Right renal cortex interstitium (tissue), 3 donors: ENCODE measurements at regions not wholly inside any gene's neighbourhood (a gene's known extent, or its start where the extent isn't known, plus 50 kb on each side); places are given as distances from the start of the nearest gene placed in this dataset.

Source experiments
- DNase-seq, 3 donors: peaks; one replicate each; pipeline ENCODE4 v3.0.0-alpha.2; 2013; ENCODE audit warnings: low read depth in 3 of 3, low spot score in 2 of 3

GRCh38 chr13:63044589-63045313, 1629.1 kb upstream of the PCDH20 start:
- DNase-seq: no peak

DNA sequence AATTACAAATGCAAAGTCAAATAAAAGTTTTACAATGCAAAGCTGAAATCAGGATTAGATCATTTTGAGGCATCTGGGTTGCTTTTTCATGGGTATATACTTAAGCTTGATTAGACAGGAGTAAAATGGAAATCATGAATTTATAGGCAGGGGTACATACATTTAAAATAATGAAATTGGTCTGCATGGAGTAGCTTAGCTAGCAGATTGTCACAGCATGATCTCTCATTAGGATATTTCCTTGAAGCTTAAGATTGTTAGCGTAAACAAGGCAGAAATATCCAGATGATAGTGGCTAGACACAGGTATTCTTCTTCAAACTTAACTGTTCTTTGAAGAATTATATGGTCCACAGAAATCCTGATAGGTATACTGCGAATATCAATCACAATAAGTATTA, 1627.0 kb upstream of the PCDH20 start:
- no peak for DNase-seq

DNA sequence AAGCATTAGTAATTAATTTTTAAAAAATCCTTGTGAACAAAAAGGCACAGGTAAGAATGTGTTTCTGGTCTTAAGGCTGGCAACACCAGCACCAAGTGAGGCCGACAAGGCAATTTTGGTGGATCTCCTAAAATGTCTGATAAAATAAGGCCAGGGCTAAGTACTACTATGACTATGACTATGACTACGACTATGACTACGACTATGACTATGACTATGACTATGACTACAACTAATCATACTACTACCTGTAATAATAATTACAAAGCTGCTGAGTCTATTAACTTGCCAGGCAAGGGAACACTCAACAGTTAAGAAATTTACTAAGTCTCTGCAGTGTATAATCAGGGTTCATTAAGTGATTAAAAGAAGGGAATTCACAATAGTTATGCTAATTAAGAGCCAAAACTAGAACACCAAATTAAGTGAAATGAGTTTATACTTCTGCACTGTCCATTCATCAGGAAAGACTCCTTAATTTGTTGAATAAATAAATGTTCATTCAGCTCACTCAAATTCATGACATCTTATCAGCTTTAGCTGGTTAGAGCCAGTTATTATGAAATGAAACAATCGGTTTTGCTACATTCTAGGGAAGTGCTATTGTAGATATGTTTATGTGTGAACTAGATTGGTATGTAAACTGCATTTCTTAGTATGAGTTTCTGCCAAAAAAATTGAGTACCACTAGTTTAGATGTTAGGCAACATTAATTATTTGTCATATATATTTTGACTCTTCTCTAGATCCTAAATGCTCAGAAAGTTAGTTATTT, 1626.2 kb upstream of the PCDH20 start:
- no peak for DNase-seq

DNA sequence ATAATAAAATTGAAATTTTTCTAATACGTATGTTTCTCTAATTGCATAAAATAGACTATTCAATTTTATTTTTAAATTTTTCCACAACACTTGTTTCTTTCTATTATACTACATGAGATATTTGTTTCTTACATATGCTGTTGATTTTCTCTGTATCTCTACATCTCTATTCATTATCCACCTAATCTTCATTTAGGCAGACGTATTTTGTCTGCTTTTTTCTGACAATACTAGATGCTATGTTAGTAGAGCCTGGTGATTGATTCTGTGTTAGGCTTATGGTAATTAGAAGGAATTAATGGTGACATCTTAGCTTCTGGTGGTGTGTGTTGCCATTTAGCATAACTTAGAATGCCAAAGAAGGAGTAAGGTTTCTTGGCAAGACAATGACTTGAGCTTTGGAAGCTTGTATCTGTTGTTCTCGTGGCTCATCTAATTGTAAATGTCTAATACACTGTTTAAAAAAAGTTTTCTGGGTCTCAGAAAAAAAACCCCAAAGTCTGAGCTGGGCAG, 1610.7 kb upstream of the PCDH20 start:
- DNase-seq: no peak

DNA sequence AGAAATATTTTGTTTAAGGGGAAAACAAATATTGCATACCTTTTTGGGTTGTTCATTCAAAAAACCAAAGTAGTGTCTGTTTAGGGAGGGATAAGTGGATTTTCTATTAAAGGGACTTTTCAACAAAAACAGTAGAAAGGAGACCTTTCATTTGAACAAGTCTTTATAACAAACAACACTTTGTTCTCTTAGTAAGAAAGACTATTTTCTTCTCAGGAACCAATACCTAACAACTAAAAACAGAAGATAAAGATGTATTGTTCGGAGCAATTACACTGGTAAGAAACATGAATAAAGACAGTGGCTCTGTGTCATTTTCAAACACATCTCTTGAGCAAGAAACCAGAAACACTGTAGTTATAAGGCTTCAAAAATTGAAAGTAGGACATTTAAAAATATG, 1610.1 kb upstream of the PCDH20 start:
- no peak for DNase-seq

GRCh38 chr13:63024458-63024857, 1608.8 kb upstream of the PCDH20 start:
- no peak for DNase-seq

GRCh38 chr13:63011996-63012395, 1596.3 kb upstream of the PCDH20 start:
- DNase-seq: no peak

- no peak for DNase-seq
These were observed 1594.5 kb upstream of the PCDH20 start for GRCh38 chr13:63010072-63010658.

- no peak for DNase-seq
These were observed 1590.0 kb upstream of the PCDH20 start for GRCh38 chr13:63005625-63006024.

DNA sequence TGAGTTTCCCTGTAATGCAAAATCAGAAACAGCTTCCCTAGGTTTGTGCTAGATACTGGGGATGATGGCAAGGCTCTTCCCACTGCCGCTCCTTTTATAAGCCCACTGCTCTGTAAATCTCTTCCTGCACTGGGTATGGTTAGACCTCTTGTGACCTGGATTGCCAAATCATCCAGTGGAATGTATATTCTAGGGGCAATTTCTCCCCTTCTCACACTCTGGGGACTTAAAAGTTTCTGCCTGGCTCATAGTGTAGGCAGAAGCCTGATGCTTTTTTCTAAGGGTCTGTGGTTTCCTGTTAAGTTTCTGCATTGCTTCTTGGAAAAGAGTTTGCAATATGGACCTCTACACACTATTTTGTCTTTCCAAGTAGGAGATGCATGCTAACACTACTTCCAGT, 1582.0 kb upstream of the PCDH20 start:
- DNase-seq: no peak

DNA sequence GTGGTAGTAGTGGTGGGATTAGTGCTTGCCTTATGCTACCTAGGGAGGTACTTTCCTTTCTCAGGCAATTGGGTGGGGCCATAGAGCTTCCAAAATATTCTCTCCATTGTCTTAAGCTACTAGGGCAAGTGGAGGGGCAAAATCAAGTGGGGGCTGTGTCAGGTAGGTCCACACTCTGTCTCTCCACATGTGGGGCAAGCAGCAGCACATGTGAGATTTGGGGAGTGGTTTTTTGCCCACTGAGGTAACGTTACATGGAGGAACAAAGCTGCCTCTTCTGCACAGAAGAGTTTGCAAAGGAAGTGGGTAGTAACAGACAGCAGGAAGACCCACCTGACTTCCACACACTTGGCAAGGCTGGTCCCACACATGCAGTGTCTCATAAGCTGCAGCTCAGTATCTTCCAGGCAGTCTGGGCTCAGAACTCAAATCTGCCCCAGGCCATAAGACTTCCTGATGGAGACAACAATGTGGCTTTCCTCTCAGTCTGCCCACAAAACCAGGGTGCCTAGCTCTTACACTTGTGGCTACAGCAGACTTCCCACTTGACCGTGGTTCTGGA, 1581.5 kb upstream of the PCDH20 start:
- no peak for DNase-seq

DNA sequence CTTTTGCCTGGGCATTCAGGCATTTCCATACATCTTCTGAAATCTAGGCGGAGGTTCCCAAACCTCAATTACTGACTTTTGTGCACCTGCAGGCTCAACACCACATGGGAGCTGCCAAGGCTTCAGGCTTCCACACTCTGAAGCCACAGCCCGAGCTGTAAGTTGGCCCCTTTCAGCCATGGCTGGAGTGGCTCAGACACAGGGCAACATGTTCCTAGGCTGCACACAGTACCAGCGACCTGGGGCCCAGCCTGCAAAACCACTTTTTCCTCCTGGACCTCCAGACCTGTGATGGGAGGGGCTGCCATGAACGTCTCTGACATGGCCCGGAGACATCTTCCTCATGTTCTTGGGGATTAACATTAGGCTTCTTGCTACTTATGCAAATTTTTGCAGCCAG, 1558.2 kb upstream of the PCDH20 start:
- no peak for DNase-seq

- no peak for DNase-seq
These were observed 1548.9 kb upstream of the PCDH20 start for GRCh38 chr13:62964522-62964921.

- no peak for DNase-seq
These were observed 1545.1 kb upstream of the PCDH20 start for GRCh38 chr13:62960723-62961122.

GRCh38 chr13:62933809-62934208, 1518.2 kb upstream of the PCDH20 start:
- DNase-seq: no peak

GRCh38 chr13:62932256-62932883, 1516.7 kb upstream of the PCDH20 start:
- DNase-seq: no peak

DNA sequence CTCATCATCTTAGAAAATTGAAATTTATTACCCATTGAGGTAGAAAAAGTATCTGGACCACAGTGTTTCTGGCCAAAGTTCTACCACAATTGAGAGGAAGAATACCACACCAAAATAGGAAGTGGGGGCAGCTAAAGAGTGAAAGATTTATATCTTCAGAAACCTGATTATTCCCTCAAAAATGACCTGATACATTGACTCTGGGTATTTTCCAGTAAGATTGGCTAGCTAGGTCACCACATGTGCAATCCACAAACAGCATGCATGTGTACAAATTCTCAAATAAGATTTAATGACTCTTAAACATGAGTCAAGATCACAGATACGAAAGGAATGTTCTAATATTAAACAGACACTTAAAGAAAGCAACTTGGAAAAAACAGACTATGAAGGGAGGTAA, 1516.2 kb upstream of the PCDH20 start:
- DNase-seq: no peak

DNA sequence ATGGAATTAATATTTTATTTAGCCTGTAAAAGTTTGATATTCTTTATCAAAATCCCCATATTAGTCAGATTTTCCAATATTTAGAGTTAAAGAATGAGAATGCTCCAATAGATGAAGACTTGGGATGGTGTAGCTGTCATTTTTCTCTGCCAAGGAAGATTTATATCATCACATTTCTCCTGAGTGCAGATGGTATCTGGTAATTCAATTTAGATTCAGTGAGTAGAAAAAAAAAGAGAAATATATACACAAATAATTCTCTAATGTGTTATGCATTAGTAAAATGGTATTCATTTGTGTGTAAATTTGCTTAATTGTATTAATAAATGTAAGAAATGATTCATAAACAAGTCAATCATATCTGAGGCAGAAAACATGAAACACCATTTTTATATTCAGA, 1508.7 kb upstream of the PCDH20 start:
- no peak for DNase-seq

- no peak for DNase-seq
These were observed 1504.5 kb upstream of the PCDH20 start for GRCh38 chr13:62920159-62920558.

DNA sequence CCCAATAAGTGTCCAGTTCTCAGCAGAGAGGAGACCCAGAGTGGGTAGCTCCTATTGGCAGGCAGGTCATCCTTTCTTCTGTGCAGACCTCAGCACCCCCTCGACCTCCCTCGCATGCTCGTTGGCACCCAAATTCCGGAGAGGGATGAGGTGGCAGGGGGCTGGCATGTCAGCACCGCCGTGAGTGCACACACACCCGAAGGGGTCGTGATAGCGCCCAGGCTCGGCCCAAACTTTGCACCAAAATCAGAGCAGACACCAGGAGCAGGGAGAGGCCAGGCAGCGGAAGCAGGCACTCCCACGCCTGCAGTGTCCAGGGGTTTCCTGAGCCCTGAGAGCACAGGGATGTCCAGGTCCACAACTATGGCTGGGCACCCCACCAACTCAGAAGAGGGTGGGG, 1503.8 kb upstream of the PCDH20 start:
- no peak for DNase-seq

GRCh38 chr13:62910541-62911060, 1495.0 kb upstream of the PCDH20 start:
- DNase-seq: no peak
